ENCODE measurements at regions not wholly inside any gene's neighbourhood (a gene's known extent, or its start where the extent isn't known, plus 50 kb on each side); places are given as distances from the start of the nearest gene placed in this dataset.

GRCh38 chr1:177737456-177737855 is 232.4 kb downstream of the SEC16B start:
- Histone ChIP-seq H3K4me3 (ENCODE audit: low read depth, low read length) (no peak overlapping the region), H3K9me3 (ENCODE audit: control insufficient read depth in 2 of 2, low read length in 2 of 2) (no peaks in the 10 kb centered on the region), H3K27me3 (ENCODE audit: control insufficient read depth, insufficient read depth, low read length) (no peaks in the 10 kb centered on the region), H3K36me3 (ENCODE audit: control insufficient read depth, insufficient read depth, low read length) (no peaks in the 10 kb centered on the region), H3K27ac (ENCODE audit: insufficient read depth, low read length, poor library complexity, severe bottlenecking) (no peak overlapping the region), H3K4me1 (ENCODE audit: control insufficient read depth, insufficient read depth, low read length, poor library complexity, severe bottlenecking) (no peaks in the 10 kb centered on the region)
- Mint-ChIP-seq H3K27ac (no peak overlapping the region), H3K27me3 (no peaks in the 10 kb centered on the region), H3K36me3 (no peaks in the 10 kb centered on the region), H3K4me1 (peaks cover 0 to 4% (median 0%) of the 10 kb centered on the region in 4 donors), H3K4me3 (no peak overlapping the region), H3K9me3 (peaks cover 0 to 5% (median 0%) of the 10 kb centered on the region in 7 donors)
- no peak for DNase-seq
- ATAC-seq (ENCODE audit: low read depth in 2 of 2) = no peak

DNA sequence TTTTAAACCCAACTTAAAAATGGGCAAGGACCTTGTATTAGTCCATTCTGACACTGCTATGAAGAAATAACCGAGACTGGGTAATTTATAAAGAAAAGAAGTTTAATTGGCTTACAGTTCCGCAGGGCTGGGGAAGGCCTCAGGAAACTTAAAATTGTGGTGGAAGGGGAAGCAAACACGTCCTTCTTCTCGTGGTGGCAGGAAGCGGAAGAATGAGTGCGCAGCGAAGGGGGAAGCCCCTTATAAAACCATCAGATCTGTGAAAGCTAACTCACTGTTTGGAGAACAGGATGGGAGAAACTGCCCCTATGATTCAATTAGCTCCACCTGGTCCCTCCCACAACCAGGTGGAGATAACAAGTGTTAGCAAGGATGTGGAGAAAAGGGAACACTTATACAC is 237.7 kb downstream of the SEC16B start:
- H3K9me3 Mint-ChIP-seq = peaks cover 0 to 11% (median 3%) of the 10 kb centered on the region in 7 donors

GRCh38 chr1:177729646-177730045 is 240.2 kb downstream of the SEC16B start:
- no peak for DNase-seq
- Histone ChIP-seq H3K9me3 (ENCODE audit: control insufficient read depth in 2 of 2, low read length in 2 of 2) (peaks cover 0 to 5% of the 10 kb centered on the region in 2 experiments), H3K4me1 (ENCODE audit: control insufficient read depth, insufficient read depth, low read length, poor library complexity, severe bottlenecking) (no peaks in the 10 kb centered on the region), H3K4me3 (ENCODE audit: low read depth, low read length) (no peak overlapping the region), H3K27ac (ENCODE audit: insufficient read depth, low read length, poor library complexity, severe bottlenecking) (no peak overlapping the region), H3K36me3 (ENCODE audit: control insufficient read depth, insufficient read depth, low read length) (no peaks in the 10 kb centered on the region), H3K27me3 (ENCODE audit: control insufficient read depth, insufficient read depth, low read length) (no peaks in the 10 kb centered on the region)
- Mint-ChIP-seq H3K27ac (no peak overlapping the region), H3K9me3 (peaks cover 0 to 26% (median 9%) of the 10 kb centered on the region in 7 donors), H3K4me3 (no peak overlapping the region), H3K36me3 (no peaks in the 10 kb centered on the region), H3K4me1 (peaks cover 0 to 4% (median 0%) of the 10 kb centered on the region in 4 donors), H3K27me3 (no peaks in the 10 kb centered on the region)
- ATAC-seq (ENCODE audit: low read depth in 2 of 2) = no peak

More for the DNA sequence above, 237.7 kb downstream of the SEC16B start:
- no peaks in the 10 kb centered on the region for H3K36me3 Mint-ChIP-seq
- Histone ChIP-seq H3K36me3 (ENCODE audit: control insufficient read depth, insufficient read depth, low read length) (no peaks in the 10 kb centered on the region), H3K27ac (ENCODE audit: insufficient read depth, low read length, poor library complexity, severe bottlenecking) (no peak overlapping the region), H3K27me3 (ENCODE audit: control insufficient read depth, insufficient read depth, low read length) (no peaks in the 10 kb centered on the region), H3K4me3 (ENCODE audit: low read depth, low read length) (no peak overlapping the region), H3K9me3 (ENCODE audit: control insufficient read depth in 2 of 2, low read length in 2 of 2) (no peaks in the 10 kb centered on the region), H3K4me1 (ENCODE audit: control insufficient read depth, insufficient read depth, low read length, poor library complexity, severe bottlenecking) (no peaks in the 10 kb centered on the region)
- ATAC-seq (ENCODE audit: low read depth in 2 of 2) (no peak), DNase-seq (no peak)
- H3K27ac Mint-ChIP-seq = no peak overlapping the region
- H3K4me3 Mint-ChIP-seq = no peak overlapping the region
- H3K27me3 Mint-ChIP-seq = no peaks in the 10 kb centered on the region
- H3K4me1 Mint-ChIP-seq = peaks cover 0 to 4% (median 0%) of the 10 kb centered on the region in 4 donors

DNA sequence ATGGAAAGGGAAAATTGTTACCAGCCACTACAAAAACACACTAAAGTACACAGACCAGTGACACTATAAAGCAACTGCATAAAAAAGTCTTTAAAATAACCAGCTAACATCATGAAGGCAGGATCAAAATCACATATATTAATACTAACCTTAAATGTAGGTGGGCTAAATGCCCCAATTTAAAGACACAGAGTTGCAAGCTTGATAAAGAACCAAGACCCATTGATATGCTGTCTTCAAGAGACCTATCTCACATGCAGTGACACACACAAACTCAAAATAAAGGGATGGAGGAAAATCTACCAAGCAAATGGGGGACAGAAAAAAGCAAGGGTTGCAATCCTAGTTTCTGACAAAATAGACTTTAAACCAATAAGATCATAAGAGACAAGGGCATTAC is 246.3 kb downstream of the SEC16B start:
- H3K4me1 Mint-ChIP-seq = no peaks in the 10 kb centered on the region
- H3K27ac ChIP-seq (ENCODE audit: insufficient read depth, low read length, poor library complexity, severe bottlenecking) = no peak overlapping the region
- H3K9me3 Mint-ChIP-seq = peaks cover 0 to 43% (median 17%) of the 10 kb centered on the region in 7 donors
- H3K36me3 ChIP-seq (ENCODE audit: control insufficient read depth, insufficient read depth, low read length) = no peaks in the 10 kb centered on the region
- no peak overlapping the region for H3K27ac Mint-ChIP-seq
- DNase-seq (no peak), ATAC-seq (ENCODE audit: low read depth in 2 of 2) (no peak)
- H3K36me3 Mint-ChIP-seq = no peaks in the 10 kb centered on the region
- H3K4me3 ChIP-seq (ENCODE audit: low read depth, low read length) = no peak overlapping the region
- H3K27me3 ChIP-seq (ENCODE audit: control insufficient read depth, insufficient read depth, low read length) = no peaks in the 10 kb centered on the region
- peaks cover 3 to 28% of the 10 kb centered on the region in 2 experiments for H3K9me3 ChIP-seq (ENCODE audit: control insufficient read depth in 2 of 2, low read length in 2 of 2)
- no peaks in the 10 kb centered on the region for H3K27me3 Mint-ChIP-seq
- H3K4me1 ChIP-seq (ENCODE audit: control insufficient read depth, insufficient read depth, low read length, poor library complexity, severe bottlenecking) = no peaks in the 10 kb centered on the region
- H3K4me3 Mint-ChIP-seq = no peak overlapping the region

DNA sequence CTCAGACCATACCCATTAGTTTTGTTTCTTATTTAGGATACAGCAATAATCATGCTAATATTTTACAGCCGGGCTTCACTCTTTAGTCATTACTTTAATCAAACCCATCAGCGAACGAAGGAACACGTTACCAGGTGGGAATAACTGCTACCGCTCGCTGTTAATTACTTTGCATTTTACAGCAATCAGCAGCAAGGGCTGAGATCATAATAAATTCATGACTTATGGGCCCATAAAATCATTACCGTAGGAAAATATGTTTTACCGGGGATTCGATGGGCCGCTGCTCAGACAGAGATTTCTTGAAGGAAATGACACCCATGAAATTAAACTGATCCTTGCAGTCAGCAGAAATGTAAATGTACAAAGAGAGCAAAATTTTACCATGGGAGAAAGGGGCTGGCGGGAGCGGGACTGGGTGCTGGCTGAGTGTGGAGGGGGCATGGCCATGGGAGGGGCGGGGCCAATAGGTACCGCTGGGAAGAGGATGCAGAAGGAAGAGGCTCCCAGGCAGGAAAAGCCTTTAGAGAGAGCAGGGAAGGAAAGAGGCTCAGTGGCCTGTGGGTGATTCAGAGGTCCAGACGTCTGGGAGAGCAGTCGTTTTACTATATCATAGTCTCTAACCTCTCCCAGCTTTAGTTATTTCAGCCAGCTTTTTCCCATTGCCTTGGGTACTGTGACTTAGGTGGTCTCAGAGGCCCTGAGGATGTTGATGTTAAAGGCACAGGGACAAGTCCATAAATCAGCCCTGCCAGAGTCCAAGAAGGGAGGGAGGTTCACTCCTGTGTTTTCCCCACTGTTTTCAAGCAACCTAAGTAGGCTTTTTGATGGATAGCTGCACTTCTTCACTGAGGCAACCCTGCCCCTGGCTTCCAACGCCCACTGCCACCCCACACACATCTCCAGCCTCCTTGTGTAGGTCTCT is 258.9 kb downstream of the SEC16B start:
- no peak for DNase-seq
- H3K4me3 Mint-ChIP-seq = no peak overlapping the region
- H3K4me3 ChIP-seq (ENCODE audit: low read depth, low read length) = no peak overlapping the region
- H3K27me3 ChIP-seq (ENCODE audit: control insufficient read depth, insufficient read depth, low read length) = no peaks in the 10 kb centered on the region
- H3K27me3 Mint-ChIP-seq = no peaks in the 10 kb centered on the region
- H3K27ac ChIP-seq (ENCODE audit: insufficient read depth, low read length, poor library complexity, severe bottlenecking) = no peak overlapping the region
- no peaks in the 10 kb centered on the region for H3K4me1 Mint-ChIP-seq
- ATAC-seq (ENCODE audit: low read depth in 2 of 2) = no peak
- no peaks in the 10 kb centered on the region for H3K4me1 ChIP-seq (ENCODE audit: control insufficient read depth, insufficient read depth, low read length, poor library complexity, severe bottlenecking)
- no peak overlapping the region for H3K27ac Mint-ChIP-seq
- no peaks in the 10 kb centered on the region for H3K36me3 ChIP-seq (ENCODE audit: control insufficient read depth, insufficient read depth, low read length)
- H3K9me3 ChIP-seq (ENCODE audit: control insufficient read depth in 2 of 2, low read length in 2 of 2) = peaks cover 0 to 3% of the 10 kb centered on the region in 2 experiments
- peaks cover 0 to 26% (median 8%) of the 10 kb centered on the region in 7 donors for H3K9me3 Mint-ChIP-seq
- no peaks in the 10 kb centered on the region for H3K36me3 Mint-ChIP-seq

GRCh38 chr1:177708406-177708805 is 261.5 kb downstream of the SEC16B start:
- Histone ChIP-seq H3K9me3 (ENCODE audit: control insufficient read depth in 2 of 2, low read length in 2 of 2) (peaks cover 0 to 3% of the 10 kb centered on the region in 2 experiments), H3K27me3 (ENCODE audit: control insufficient read depth, insufficient read depth, low read length) (no peaks in the 10 kb centered on the region), H3K36me3 (ENCODE audit: control insufficient read depth, insufficient read depth, low read length) (no peaks in the 10 kb centered on the region), H3K27ac (ENCODE audit: insufficient read depth, low read length, poor library complexity, severe bottlenecking) (no peak overlapping the region), H3K4me3 (ENCODE audit: low read depth, low read length) (no peak overlapping the region), H3K4me1 (ENCODE audit: control insufficient read depth, insufficient read depth, low read length, poor library complexity, severe bottlenecking) (no peaks in the 10 kb centered on the region)
- ATAC-seq (ENCODE audit: low read depth in 2 of 2) (no peak), DNase-seq (no peak)
- Mint-ChIP-seq H3K4me1 (no peaks in the 10 kb centered on the region), H3K27me3 (no peaks in the 10 kb centered on the region), H3K9me3 (peaks cover 0 to 16% (median 5%) of the 10 kb centered on the region in 7 donors), H3K36me3 (no peaks in the 10 kb centered on the region), H3K4me3 (no peak overlapping the region), H3K27ac (no peak overlapping the region)

- no peaks in the 10 kb centered on the region for H3K27me3 ChIP-seq (ENCODE audit: control insufficient read depth, insufficient read depth, low read length)
- ATAC-seq (ENCODE audit: low read depth in 2 of 2) = no peak
- H3K36me3 Mint-ChIP-seq = no peaks in the 10 kb centered on the region
- H3K4me1 Mint-ChIP-seq = no peaks in the 10 kb centered on the region
- H3K9me3 ChIP-seq (ENCODE audit: control insufficient read depth in 2 of 2, low read length in 2 of 2) = peaks cover 0 to 1% of the 10 kb centered on the region in 2 experiments
- H3K27me3 Mint-ChIP-seq = no peaks in the 10 kb centered on the region
- H3K4me3 Mint-ChIP-seq = no peak overlapping the region
- no peak overlapping the region for H3K27ac Mint-ChIP-seq
- no peak overlapping the region for H3K4me3 ChIP-seq (ENCODE audit: low read depth, low read length)
- H3K4me1 ChIP-seq (ENCODE audit: control insufficient read depth, insufficient read depth, low read length, poor library complexity, severe bottlenecking) = no peaks in the 10 kb centered on the region
- peaks cover 0 to 13% (median 5%) of the 10 kb centered on the region in 7 donors for H3K9me3 Mint-ChIP-seq
- no peaks in the 10 kb centered on the region for H3K36me3 ChIP-seq (ENCODE audit: control insufficient read depth, insufficient read depth, low read length)
- H3K27ac ChIP-seq (ENCODE audit: insufficient read depth, low read length, poor library complexity, severe bottlenecking) = no peak overlapping the region
- no peak for DNase-seq
Observed at GRCh38 chr1:177706977-177707376, 262.9 kb downstream of the SEC16B start.

GRCh38 chr1:177705839-177706238 is 264.0 kb downstream of the SEC16B start:
- Histone ChIP-seq H3K4me3 (ENCODE audit: low read depth, low read length) (no peak overlapping the region), H3K27me3 (ENCODE audit: control insufficient read depth, insufficient read depth, low read length) (no peaks in the 10 kb centered on the region), H3K27ac (ENCODE audit: insufficient read depth, low read length, poor library complexity, severe bottlenecking) (no peak overlapping the region), H3K9me3 (ENCODE audit: control insufficient read depth in 2 of 2, low read length in 2 of 2) (no peaks in the 10 kb centered on the region), H3K4me1 (ENCODE audit: control insufficient read depth, insufficient read depth, low read length, poor library complexity, severe bottlenecking) (no peaks in the 10 kb centered on the region), H3K36me3 (ENCODE audit: control insufficient read depth, insufficient read depth, low read length) (no peaks in the 10 kb centered on the region)
- no peaks in the 10 kb centered on the region for H3K36me3 Mint-ChIP-seq
- no peak overlapping the region for H3K4me3 Mint-ChIP-seq
- H3K27me3 Mint-ChIP-seq = no peaks in the 10 kb centered on the region
- ATAC-seq (ENCODE audit: low read depth in 2 of 2) (no peak), DNase-seq (no peak)
- H3K4me1 Mint-ChIP-seq = no peaks in the 10 kb centered on the region
- H3K27ac Mint-ChIP-seq = no peak overlapping the region
- H3K9me3 Mint-ChIP-seq = peaks cover 0 to 16% (median 5%) of the 10 kb centered on the region in 7 donors
